Parathyroid adenoma (tissue), 2 donors: ENCODE measurements at regions not wholly inside any gene's neighbourhood (a gene's known extent, or its start where the extent isn't known, plus 50 kb on each side); places are given as distances from the start of the nearest gene placed in this dataset.

Source experiments
- H2AFZ ChIP-seq: fragments of 300-600 bp; sonication (generic); one replicate; pipeline ENCODE4 v1.7.0; 2017; ENCODE audit warnings: antibody characterized with exemption, mild to moderate bottlenecking
- H3K27ac ChIP-seq: fragments of 300-600 bp; sonication (generic); one replicate; pipeline ENCODE4 v1.7.0; 2017
- H3K27me3 ChIP-seq: fragments of 300-600 bp; sonication (generic); one replicate; pipeline ENCODE4 v1.7.0; 2017; ENCODE audit warnings: low read length; ENCODE audit not compliant: control insufficient read depth, insufficient read depth
- H3K36me3 ChIP-seq: fragments of 300-600 bp; sonication (generic); one replicate; pipeline ENCODE4 v1.7.0; 2017; ENCODE audit warnings: low read length; ENCODE audit not compliant: control insufficient read depth, insufficient read depth
- H3K4me1 ChIP-seq: fragments of 300-600 bp; sonication (generic); one replicate; pipeline ENCODE4 v1.7.0; 2017; ENCODE audit warnings: control low read depth
- H3K4me2 ChIP-seq: fragments of 300-600 bp; sonication (generic); one replicate; pipeline ENCODE4 v1.7.0; 2017; ENCODE audit warnings: low read length
- H3K4me3 ChIP-seq: fragments of 300-600 bp; sonication (generic); one replicate; pipeline ENCODE4 v1.7.0; 2017; ENCODE audit warnings: low read depth, low read length
- H3K79me2 ChIP-seq: fragments of 300-600 bp; sonication (generic); one replicate; pipeline ENCODE4 v1.7.0; 2017; ENCODE audit warnings: control low read depth
- H3K9ac ChIP-seq: fragments of 300-600 bp; sonication (generic); one replicate; pipeline ENCODE4 v1.7.0; 2017; ENCODE audit warnings: mild to moderate bottlenecking
- H3K9me3 ChIP-seq: fragments of 300-600 bp; sonication (generic); one replicate; pipeline ENCODE4 v1.7.0; 2017; ENCODE audit warnings: low read length; ENCODE audit not compliant: control insufficient read depth
- CTCF ChIP-seq: fragments of 300-600 bp; sonication (generic); IDR thresholded peaks from one replicate; pipeline ENCODE4 v1.7.0; 2017; ENCODE audit warnings: antibody characterized with exemption, mild to moderate bottlenecking
- donor health status: primary hyperparathyroidism.

- Histone ChIP-seq H3K4me1 (no peaks in the 10 kb centered on the region), H3K4me3 (no peak overlapping the region), H3K9ac (no peak overlapping the region), H3K27ac (no peak overlapping the region), H3K79me2 (no peaks in the 10 kb centered on the region), H3K9me3 (no peaks in the 10 kb centered on the region), H3K4me2 (no peak overlapping the region), H3K27me3 (no peaks in the 10 kb centered on the region), H2AFZ (no peak overlapping the region), H3K36me3 (no peaks in the 10 kb centered on the region)
- TF ChIP-seq CTCF: no peak
These were observed 354.1 kb downstream of the GRIA2 start for GRCh38 chr4:157574606-157575005.

- Histone ChIP-seq H2AFZ (no peak overlapping the region), H3K27me3 (no peaks in the 10 kb centered on the region), H3K36me3 (no peaks in the 10 kb centered on the region), H3K9ac (no peak overlapping the region), H3K27ac (no peak overlapping the region), H3K9me3 (no peaks in the 10 kb centered on the region), H3K79me2 (no peaks in the 10 kb centered on the region), H3K4me2 (no peak overlapping the region), H3K4me3 (no peak overlapping the region), H3K4me1 (no peaks in the 10 kb centered on the region)
- no peak for TF ChIP-seq CTCF
These were observed 352.4 kb downstream of the GRIA2 start for GRCh38 chr4:157572951-157573350.

- H3K9me3 ChIP-seq: no peaks in the 10 kb centered on the region
- no peaks in the 10 kb centered on the region for H3K79me2 ChIP-seq
- no peaks in the 10 kb centered on the region for H3K27me3 ChIP-seq
- TF ChIP-seq CTCF: no peak
- no peak overlapping the region for H3K4me3 ChIP-seq
- no peak overlapping the region for H2AFZ ChIP-seq
- no peaks in the 10 kb centered on the region for H3K4me1 ChIP-seq
- no peak overlapping the region for H3K9ac ChIP-seq
- H3K27ac ChIP-seq: no peak overlapping the region
- H3K36me3 ChIP-seq: no peaks in the 10 kb centered on the region
- H3K4me2 ChIP-seq: no peak overlapping the region
These were observed 351.8 kb downstream of the GRIA2 start for GRCh38 chr4:157572284-157572683.

DNA sequence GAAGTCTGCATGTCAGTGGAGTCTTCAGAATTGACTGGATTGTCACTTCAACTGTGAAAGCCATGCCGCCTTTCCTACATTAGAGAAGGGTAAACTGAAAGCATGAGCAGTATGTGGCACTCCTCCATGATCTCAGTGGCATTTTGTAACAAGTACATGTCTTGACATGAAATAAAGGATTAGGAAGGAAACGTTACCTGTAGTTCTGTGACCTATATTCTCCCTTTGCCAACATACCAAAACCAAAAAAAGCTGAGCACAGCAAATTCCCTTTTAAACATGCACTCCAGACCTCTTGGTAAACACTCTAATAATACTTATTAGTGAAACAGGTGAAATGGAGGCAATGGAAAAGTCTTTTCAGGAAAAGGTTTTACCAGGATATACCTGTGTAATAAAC, 344.2 kb downstream of the GRIA2 start:
- H2AFZ ChIP-seq: no peak overlapping the region

More for the DNA sequence above, 344.2 kb downstream of the GRIA2 start:
- H3K9ac ChIP-seq: no peak overlapping the region
- H3K9me3 ChIP-seq: no peaks in the 10 kb centered on the region
- H3K27ac ChIP-seq: no peak overlapping the region
- no peak for TF ChIP-seq CTCF
- no peaks in the 10 kb centered on the region for H3K27me3 ChIP-seq
- H3K36me3 ChIP-seq: no peaks in the 10 kb centered on the region
- no peak overlapping the region for H3K4me2 ChIP-seq
- no peaks in the 10 kb centered on the region for H3K79me2 ChIP-seq
- no peak overlapping the region for H3K4me3 ChIP-seq
- no peaks in the 10 kb centered on the region for H3K4me1 ChIP-seq
